Duodenal mucosa (tissue), 2 donors: ENCODE measurements at regions not wholly inside any gene's neighbourhood (a gene's known extent, or its start where the extent isn't known, plus 50 kb on each side); places are given as distances from the start of the nearest gene placed in this dataset.

Experiments used
- H3K27ac ChIP-seq: one replicate; pipeline ENCODE4 v1.7.0; 2013; ENCODE audit warnings: low read depth, low read length
- H3K27me3 ChIP-seq, 2 donors: one replicate each; pipeline ENCODE4 v1.7.0; 2013; ENCODE audit warnings: low read length in 2 of 2, control low read depth in 1 of 2; ENCODE audit not compliant: insufficient read depth in 2 of 2, control insufficient read depth in 1 of 2
- H3K36me3 ChIP-seq, 2 donors: one replicate each; pipeline ENCODE4 v1.7.0; 2013; ENCODE audit warnings: low read length in 2 of 2, control low read depth in 1 of 2; ENCODE audit not compliant: insufficient read depth in 2 of 2, control insufficient read depth in 1 of 2
- H3K4me1 ChIP-seq, 2 donors: one replicate each; pipeline ENCODE4 v1.7.0; 2013; ENCODE audit warnings: low read length in 2 of 2, control low read depth in 1 of 2; ENCODE audit not compliant: insufficient read depth in 2 of 2, control insufficient read depth in 1 of 2
- H3K4me3 ChIP-seq, 2 donors: one replicate each; pipeline ENCODE4 v1.7.0; 2013; ENCODE audit warnings: low read length in 2 of 2, low read depth in 1 of 2
- H3K9ac ChIP-seq, 2 donors: one replicate each; pipeline ENCODE4 v1.7.0; 2013; ENCODE audit warnings: low read length in 2 of 2, low read depth in 1 of 2
- H3K9me3 ChIP-seq, 2 donors: one replicate each; pipeline ENCODE4 v1.7.0; 2013; ENCODE audit warnings: low read length in 2 of 2, control low read depth in 1 of 2; ENCODE audit not compliant: control insufficient read depth in 1 of 2

GRCh38 chr15:92809064-92809879 lies 90.9 kb upstream of the CHD2 start:
- Histone ChIP-seq H3K27me3 (no peaks in the 10 kb centered on the region), H3K36me3 (no peaks in the 10 kb centered on the region), H3K9ac (peak overlapping the region; percentile 84 to 89), H3K4me3 (peak overlapping the region; percentile 72 to 74), H3K9me3 (no peaks in the 10 kb centered on the region), H3K4me1 (peaks cover 11 to 13% of the 10 kb centered on the region in 2 donors), H3K27ac (peak overlapping the region; percentile 98)

- no peaks in the 10 kb centered on the region for H3K9me3 ChIP-seq
- no peaks in the 10 kb centered on the region for H3K36me3 ChIP-seq
- H3K4me1 ChIP-seq: peaks cover 9 to 11% of the 10 kb centered on the region in 2 donors
- peak overlapping the region; percentile 98 for H3K27ac ChIP-seq
- no peaks in the 10 kb centered on the region for H3K27me3 ChIP-seq
- H3K4me3 ChIP-seq: peak overlapping the region; percentile 72 to 74
- peak overlapping the region; percentile 84 to 89 for H3K9ac ChIP-seq
These were observed 90.2 kb upstream of the CHD2 start for GRCh38 chr15:92809880-92810361.

GRCh38 chr15:92810418-92811138 lies 89.5 kb upstream of the CHD2 start:
- Histone ChIP-seq H3K9me3 (no peaks in the 10 kb centered on the region), H3K36me3 (no peaks in the 10 kb centered on the region), H3K9ac (peak overlapping the region; percentile 84 to 89), H3K27ac (peak overlapping the region; percentile 98), H3K27me3 (no peaks in the 10 kb centered on the region), H3K4me3 (peak overlapping the region; percentile 72 to 74), H3K4me1 (peaks cover 9 to 11% of the 10 kb centered on the region in 2 donors)

DNA sequence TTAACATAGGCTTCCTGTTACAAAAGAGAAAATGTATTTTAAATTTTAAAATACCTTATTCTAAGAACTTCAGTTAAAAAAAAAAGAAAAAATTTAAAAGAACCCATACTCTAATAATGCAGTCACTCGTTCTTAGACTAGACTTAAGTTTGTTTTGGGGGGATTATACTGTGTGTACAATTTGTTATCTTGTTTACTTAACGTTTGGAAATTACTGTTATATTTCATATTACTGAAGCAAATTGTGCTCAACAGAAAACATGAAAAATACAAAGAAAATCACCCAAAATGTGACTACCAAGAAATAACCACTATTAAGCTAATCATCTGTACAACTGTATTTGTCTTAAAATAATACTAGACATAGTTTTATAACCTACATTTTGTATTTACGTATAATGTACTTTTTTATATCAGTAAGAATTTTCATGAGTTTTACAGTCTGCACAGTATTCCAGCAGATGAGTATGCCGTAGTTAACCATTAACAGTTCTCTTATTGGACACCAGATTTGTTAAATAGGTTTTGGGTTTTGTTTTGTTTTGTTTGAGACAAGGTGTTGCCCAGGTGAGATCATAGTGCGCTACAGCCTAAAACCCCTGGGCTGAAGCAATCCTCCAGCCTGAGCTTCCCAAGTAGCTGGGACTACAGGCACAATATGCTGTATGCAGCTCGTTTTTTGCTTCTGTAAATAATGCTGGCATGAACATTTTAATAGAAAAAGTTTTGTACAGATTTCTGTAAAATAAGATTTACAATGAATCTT lies 88.8 kb upstream of the CHD2 start:
- H3K27ac ChIP-seq: peak overlapping the region; percentile 98
- peaks cover 9 to 11% of the 10 kb centered on the region in 2 donors for H3K4me1 ChIP-seq
- peak overlapping the region in 1 of 2 donors; percentile 84 for H3K9ac ChIP-seq
- H3K27me3 ChIP-seq: no peaks in the 10 kb centered on the region
- H3K36me3 ChIP-seq: no peaks in the 10 kb centered on the region
- H3K4me3 ChIP-seq: peak overlapping the region; percentile 72 to 74
- no peaks in the 10 kb centered on the region for H3K9me3 ChIP-seq

DNA sequence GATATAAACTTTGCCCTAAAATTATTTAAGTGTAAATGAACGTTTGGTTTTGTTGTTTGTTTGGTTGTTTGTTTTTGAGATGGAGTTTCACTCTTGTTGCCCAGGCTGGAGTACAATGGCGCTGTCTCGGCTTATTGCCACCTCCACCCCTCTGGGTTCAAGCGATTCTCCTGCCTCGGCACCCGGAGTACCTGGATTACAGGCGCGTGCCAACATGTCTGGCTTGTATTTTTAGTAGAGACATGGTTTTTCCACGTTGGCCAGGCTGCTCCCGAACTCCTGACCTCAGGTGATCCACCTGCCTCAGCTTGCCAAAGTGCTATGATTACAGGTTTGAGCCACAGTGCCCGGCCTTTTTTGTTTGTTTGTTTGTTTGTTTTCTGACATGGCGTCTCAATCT lies 87.9 kb upstream of the CHD2 start:
- Histone ChIP-seq H3K9me3 (no peaks in the 10 kb centered on the region), H3K27me3 (no peaks in the 10 kb centered on the region), H3K27ac (no peak overlapping the region), H3K36me3 (no peaks in the 10 kb centered on the region), H3K4me3 (peak overlapping the region in 1 of 2 donors; percentile 29), H3K9ac (no peak overlapping the region), H3K4me1 (peaks cover 9 to 11% of the 10 kb centered on the region in 2 donors)

DNA sequence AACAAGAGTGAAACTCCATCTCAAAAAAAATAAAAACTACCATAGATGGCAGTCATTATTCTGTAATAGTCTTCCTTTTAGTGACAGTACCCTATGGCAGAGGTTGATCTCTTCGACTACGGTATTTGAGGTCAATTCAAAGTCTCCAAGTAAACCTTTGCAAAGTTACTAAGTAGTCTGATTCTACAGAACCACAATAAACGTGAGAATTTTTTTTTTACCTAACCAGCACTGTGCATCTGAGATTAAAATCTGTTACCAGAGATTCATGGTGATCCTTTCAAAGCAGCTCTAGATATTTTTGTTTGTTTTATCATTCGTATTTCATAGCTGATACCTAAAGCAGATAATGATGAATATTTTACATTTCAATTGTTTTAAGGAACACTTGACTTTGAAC lies 86.6 kb upstream of the CHD2 start:
- no peaks in the 10 kb centered on the region for H3K27me3 ChIP-seq
- H3K9me3 ChIP-seq: no peaks in the 10 kb centered on the region
- H3K27ac ChIP-seq: no peak overlapping the region

DNA sequence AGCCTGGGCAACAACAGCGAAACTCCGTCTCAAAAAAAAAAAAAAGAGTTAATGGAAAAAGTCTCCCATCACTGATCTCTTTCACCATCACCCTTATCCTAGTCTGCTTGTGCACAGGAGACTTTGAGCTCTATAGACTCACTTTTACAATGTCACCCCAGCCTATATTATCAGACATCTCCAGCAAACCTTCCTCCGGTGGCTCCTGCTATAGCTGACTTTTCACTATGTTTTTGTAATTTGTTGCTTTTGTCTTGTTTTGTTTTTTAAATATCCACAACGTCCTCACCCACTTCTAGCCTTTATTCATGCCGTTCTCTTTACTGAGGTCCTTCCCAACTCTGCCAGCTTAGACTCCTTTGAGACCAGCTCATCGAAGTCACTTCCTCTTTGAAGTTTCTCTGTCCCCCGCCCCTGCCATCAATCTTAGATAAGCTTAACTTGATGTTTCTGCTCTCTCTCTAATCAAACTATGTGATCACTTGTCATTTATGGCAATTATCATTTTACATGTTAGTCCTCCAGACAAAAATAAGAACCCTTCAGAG lies 82.7 kb upstream of the CHD2 start:
- H3K27ac ChIP-seq: no peak overlapping the region
- H3K36me3 ChIP-seq: no peaks in the 10 kb centered on the region
- no peaks in the 10 kb centered on the region for H3K27me3 ChIP-seq
- H3K9me3 ChIP-seq: no peaks in the 10 kb centered on the region
- no peak overlapping the region for H3K9ac ChIP-seq
- H3K4me3 ChIP-seq: peak overlapping the region; percentile 5 to 26
- peaks cover 6 to 26% of the 10 kb centered on the region in 2 donors for H3K4me1 ChIP-seq

More for the DNA sequence above, 86.6 kb upstream of the CHD2 start:
- peaks cover 11 to 16% of the 10 kb centered on the region in 2 donors for H3K4me1 ChIP-seq
- H3K36me3 ChIP-seq: no peaks in the 10 kb centered on the region
- H3K4me3 ChIP-seq: no peak overlapping the region
- no peak overlapping the region for H3K9ac ChIP-seq

DNA sequence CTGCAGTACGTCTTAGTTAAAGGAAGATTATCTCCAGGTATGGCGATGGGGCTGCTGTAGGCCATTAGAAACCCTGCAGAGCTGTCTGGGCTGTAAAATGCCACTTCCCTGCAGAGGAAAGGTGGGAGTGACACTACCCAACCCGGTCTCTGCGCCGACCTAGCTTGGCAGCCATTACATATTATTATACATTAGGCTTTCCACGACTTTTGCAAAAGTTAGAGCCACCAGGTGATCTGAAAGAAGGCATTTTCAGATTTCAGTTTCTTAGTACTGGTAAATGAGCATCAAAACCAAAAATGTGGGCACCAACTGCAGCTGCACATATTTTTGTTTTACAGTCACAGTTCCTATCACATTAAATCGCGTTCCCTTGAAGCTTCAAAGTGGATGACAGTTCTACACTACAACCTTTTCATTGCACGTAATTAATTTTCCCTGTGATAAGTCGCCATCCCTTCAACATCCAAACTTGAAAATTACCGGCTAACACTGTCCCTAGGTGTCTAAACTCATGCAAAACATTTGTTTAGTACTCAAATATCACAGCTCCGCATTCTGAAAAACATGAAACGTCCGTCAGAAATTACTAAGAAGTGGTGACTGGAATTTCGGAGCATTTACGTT lies 81.4 kb upstream of the CHD2 start:
- Histone ChIP-seq H3K27me3 (no peaks in the 10 kb centered on the region), H3K9me3 (no peaks in the 10 kb centered on the region), H3K27ac (peak overlapping the region; percentile 17), H3K36me3 (no peaks in the 10 kb centered on the region), H3K4me1 (peaks cover 6 to 26% of the 10 kb centered on the region in 2 donors), H3K9ac (peak overlapping the region in 1 of 2 donors; percentile 12), H3K4me3 (peak overlapping the region in 1 of 2 donors; percentile 88)
